Stimulated activated naive CD4-positive, alpha-beta T cell treated with Interleukin-2 at 50 U/mL for 16 hours (primary cell): ENCODE measurements at regions not wholly inside any gene's neighbourhood (a gene's known extent, or its start where the extent isn't known, plus 50 kb on each side); places are given as distances from the start of the nearest gene placed in this dataset.
"Not testable (repeated sequence)": the region's sequence is repeated elsewhere in the genome, so short reads cannot be mapped to it uniquely, and the experiment has no call there.

ENCODE experiments used
- DNase-seq: peaks from one replicate; lab custom pipeline; 2025; lab: John Stamatoyannopoulos, UW

GRCh38 chr4:9604031-9604892 is 160.0 kb downstream of the DEFB131A start:
- peak; percentile 33 for DNase-seq

- DNase-seq: not testable (repeated sequence)
These were observed 160.6 kb downstream of the DEFB131A start for GRCh38 chr4:9604893-9605190.

GRCh38 chr4:9608300-9608699 is 164.1 kb downstream of the DEFB131A start:
- DNase-seq: no peak

- not testable (repeated sequence) for DNase-seq
These were observed 166.1 kb downstream of the DEFB131A start for GRCh38 chr4:9610321-9610720.

- DNase-seq: no peak
These were observed 166.9 kb downstream of the DEFB131A start for GRCh38 chr4:9611101-9611500.

GRCh38 chr4:9636411-9636810 is 145.0 kb upstream of the DRD5 start:
- DNase-seq: not testable (repeated sequence)

GRCh38 chr4:9659678-9660077 is 121.8 kb upstream of the DRD5 start:
- not testable (repeated sequence) for DNase-seq

- DNase-seq: not testable (repeated sequence)
These were observed 120.5 kb upstream of the DRD5 start for GRCh38 chr4:9660955-9661354.

- DNase-seq: not testable (repeated sequence)
These were observed 110.7 kb upstream of the DRD5 start for GRCh38 chr4:9670725-9671124.

GRCh38 chr4:9677357-9677756 is 104.1 kb upstream of the DRD5 start:
- not testable (repeated sequence) for DNase-seq

GRCh38 chr4:9679704-9680478 is 101.5 kb upstream of the DRD5 start:
- no peak for DNase-seq

- not testable (repeated sequence) for DNase-seq
These were observed 98.3 kb upstream of the DRD5 start for GRCh38 chr4:9683174-9683573.

- DNase-seq: not testable (repeated sequence)
These were observed 96.4 kb upstream of the DRD5 start for GRCh38 chr4:9685016-9685415.

- DNase-seq: no peak
These were observed 95.7 kb upstream of the DRD5 start for GRCh38 chr4:9685692-9686091.

GRCh38 chr4:9690636-9691237 is 90.7 kb upstream of the DRD5 start:
- not testable (repeated sequence) for DNase-seq

GRCh38 chr4:9691238-9692065 is 90.0 kb upstream of the DRD5 start:
- peak; percentile 90 for DNase-seq

GRCh38 chr4:9692791-9693491 is 88.5 kb upstream of the DRD5 start:
- not testable (repeated sequence) for DNase-seq

- not testable (repeated sequence) for DNase-seq
These were observed 87.0 kb upstream of the DRD5 start for GRCh38 chr4:9694403-9694802.

- not testable (repeated sequence) for DNase-seq
These were observed 85.4 kb upstream of the DRD5 start for GRCh38 chr4:9695994-9696393.

- not testable (repeated sequence) for DNase-seq
These were observed 84.9 kb upstream of the DRD5 start for GRCh38 chr4:9696561-9696960.

GRCh38 chr4:9702019-9702418 is 79.4 kb upstream of the DRD5 start:
- not testable (repeated sequence) for DNase-seq
